ENCODE measurements at regions not wholly inside any gene's neighbourhood (a gene's known extent, or its start where the extent isn't known, plus 50 kb on each side); places are given as distances from the start of the nearest gene placed in this dataset.

- TF ChIP-seq CTCF (IDR thresholded peaks at IDR 0.05; ENCODE audit: insufficient read depth, low read depth, low read length) = no peak
- TF ChIP-seq EZH2 (IDR thresholded peaks at IDR 0.05; ENCODE audit: insufficient read depth, low read length) = no peak
Measured at GRCh38 chr19:29879655-29879974, 62.4 kb upstream of the URI1 start.

Data from astrocyte (in vitro differentiated cells and primary cell).